GM19238 (cell line): ENCODE measurements at regions not wholly inside any gene's neighbourhood (a gene's known extent, or its start where the extent isn't known, plus 50 kb on each side); places are given as distances from the start of the nearest gene placed in this dataset.

Experiments used
- DNase-seq: peaks from one replicate; pipeline ENCODE4 v3.0.0; 2011; ENCODE audit warnings: low spot score; ENCODE audit not compliant: insufficient read length

- DNase-seq, result no peak
Measured at GRCh38 chr6:129778793-129779192, 68.8 kb upstream of the ARHGAP18 start.

DNA sequence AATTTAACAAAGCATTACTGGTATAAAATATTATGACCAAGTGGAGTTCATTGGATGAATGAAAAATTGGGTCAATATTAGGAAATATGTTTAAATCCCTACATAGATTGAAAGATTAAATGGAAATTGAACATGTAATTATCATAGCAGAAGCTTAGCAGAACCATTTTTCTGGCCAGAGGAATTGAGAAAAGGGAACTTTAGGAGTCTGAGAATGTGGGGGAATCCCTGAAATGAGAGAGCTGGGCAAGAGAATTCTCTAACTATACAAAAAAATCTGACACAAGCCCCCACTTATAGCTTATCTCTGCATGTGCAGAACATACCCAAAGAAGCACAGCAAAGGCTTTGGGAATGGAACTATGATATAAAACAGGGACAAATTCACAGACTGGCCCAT is 67.4 kb upstream of the ARHGAP18 start:
- no peak for DNase-seq

DNA sequence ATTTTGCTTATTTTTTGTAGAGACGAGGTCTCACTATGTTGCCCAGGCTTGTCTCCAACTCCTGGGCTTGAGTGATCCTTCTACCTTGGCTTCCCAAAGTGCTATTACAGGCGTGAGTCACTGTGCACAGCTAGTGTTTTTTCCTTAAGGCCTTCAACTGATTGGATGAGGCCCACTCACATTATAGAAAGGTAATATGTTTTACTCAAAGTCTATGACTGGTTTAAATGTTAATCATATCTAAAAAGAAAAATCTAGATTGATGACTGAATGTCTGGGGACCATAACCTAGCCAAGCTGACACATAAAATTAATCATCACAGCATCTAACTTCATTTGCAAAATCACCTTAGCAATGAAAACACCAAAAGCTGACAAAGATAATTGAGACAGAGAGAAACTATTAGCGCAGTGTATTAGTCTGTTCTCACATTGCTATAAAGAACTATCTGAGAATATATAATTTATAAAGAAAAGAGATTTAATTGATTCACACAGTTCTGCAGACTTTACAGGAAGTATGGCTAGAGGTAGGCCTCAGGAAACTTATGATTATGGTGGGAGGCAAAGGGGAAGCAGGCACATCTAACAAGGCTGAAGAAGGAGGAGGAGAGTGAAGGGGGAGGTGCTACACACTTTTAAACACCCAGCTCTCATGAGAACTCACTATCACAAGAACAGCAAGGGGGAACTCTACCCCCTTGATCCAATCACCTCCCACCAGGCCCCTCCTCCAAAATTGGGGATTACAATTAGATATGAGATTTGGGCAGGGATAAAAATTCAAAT is 66.8 kb upstream of the ARHGAP18 start:
- no peak for DNase-seq

DNA sequence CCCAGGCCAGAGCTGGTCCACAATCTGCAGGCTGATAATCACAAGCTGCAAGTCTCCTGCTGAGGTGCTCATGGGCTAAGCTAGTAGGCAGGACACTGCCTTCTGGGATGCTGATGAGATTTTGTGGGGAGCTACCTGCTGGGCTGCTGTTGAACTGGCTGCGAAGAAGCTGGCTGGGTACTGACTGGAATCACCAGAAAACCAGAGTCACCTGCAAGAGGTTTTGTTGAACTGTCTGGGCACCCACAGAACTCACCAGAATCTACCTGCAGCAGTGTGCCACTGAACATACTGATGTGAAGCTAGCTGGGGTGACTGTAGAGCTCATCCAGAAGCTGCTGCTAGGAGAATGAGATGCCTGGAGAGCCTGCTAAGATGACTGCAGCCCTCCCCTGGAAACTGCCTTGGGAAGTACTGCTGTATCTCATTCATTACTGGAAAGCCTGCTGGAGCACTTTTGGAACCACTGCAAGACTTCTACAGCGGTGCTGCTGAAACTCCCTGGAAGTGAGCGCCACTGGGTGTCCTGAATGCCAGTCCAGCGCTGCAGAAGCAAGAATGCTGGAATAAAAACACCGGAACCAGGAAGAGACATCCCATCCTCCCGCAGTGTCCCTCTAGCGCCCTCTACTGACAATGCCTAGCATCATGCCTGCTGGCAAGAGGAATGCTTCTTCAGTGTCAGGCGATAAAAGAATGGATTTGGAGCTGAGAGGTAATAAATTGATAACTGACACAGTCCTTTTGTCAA is 64.9 kb upstream of the ARHGAP18 start:
- DNase-seq, result peak; percentile 12

DNA sequence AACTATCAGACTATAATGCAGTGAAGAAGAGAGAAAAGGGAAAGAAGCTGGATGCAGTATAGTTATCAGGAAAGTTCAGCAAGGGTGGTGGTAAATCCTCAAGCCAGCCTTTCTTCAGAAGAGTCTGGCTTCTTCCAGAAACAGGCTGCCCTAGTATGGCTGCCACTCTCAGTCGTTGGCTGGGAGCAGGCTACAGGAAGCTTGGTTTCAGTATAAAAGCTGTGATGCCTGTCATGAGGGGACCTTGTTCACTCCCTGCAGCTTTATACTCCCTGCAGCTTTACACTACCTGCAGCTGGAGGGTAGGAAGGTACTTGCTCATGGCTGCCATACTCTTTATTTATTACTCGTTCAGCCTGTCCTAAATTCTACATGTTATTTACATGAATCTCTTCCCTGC is 63.3 kb upstream of the ARHGAP18 start:
- no peak for DNase-seq

GRCh38 chr6:129771678-129772077 is 61.7 kb upstream of the ARHGAP18 start:
- DNase-seq, result no peak

DNA sequence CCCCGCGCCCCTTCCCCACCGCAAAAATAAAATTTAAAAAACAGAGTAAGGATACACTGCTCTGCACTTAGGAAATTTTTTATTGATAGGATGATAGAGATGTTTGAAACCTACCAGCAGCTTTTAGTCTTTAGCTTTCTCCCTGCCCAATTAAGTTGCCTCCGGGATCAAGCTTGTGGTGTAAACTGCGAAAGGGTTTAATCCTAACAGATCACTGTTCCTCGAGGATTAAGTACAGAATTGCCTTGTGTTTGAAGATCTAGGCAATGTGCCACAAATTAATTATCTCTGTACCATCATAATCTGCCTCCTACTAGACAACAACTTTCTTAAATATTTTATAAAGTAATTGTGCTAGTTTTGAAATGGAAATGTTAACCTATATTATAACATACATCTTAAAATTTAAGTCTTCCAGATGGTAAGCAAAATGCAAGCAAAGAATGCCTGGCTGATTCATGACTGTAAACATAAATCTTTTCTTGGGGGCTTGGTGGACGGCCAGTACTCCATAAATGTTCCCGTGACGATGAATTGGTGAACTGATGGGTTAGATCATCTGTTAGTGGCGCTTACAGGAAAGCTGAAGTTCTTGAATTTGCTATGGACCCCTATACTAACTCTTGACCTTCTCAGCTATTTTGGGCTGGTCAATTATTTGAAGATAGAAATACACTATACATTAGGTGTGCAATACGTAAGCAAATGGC is 58.0 kb upstream of the ARHGAP18 start:
- DNase-seq, result no peak

- no peak for DNase-seq
Measured at GRCh38 chr6:129766959-129767728, 57.2 kb upstream of the ARHGAP18 start.

GRCh38 chr6:129764761-129765407 is 54.9 kb upstream of the ARHGAP18 start:
- DNase-seq, result no peak

- no peak for DNase-seq
Measured at GRCh38 chr6:129759796-129760605, 50.0 kb upstream of the ARHGAP18 start.
